Fibroblast of peridontal ligament (primary cell): ENCODE measurements at regions not wholly inside any gene's neighbourhood (a gene's known extent, or its start where the extent isn't known, plus 50 kb on each side); places are given as distances from the start of the nearest gene placed in this dataset.
"Not testable (repeated sequence)": the region's sequence is repeated elsewhere in the genome, so short reads cannot be mapped to it uniquely, and the experiment has no call there.

Source experiments
- DNase-seq: peaks from one replicate; pipeline ENCODE4 v3.0.0-alpha.2; 2010; ENCODE audit errors: extremely low read depth

DNA sequence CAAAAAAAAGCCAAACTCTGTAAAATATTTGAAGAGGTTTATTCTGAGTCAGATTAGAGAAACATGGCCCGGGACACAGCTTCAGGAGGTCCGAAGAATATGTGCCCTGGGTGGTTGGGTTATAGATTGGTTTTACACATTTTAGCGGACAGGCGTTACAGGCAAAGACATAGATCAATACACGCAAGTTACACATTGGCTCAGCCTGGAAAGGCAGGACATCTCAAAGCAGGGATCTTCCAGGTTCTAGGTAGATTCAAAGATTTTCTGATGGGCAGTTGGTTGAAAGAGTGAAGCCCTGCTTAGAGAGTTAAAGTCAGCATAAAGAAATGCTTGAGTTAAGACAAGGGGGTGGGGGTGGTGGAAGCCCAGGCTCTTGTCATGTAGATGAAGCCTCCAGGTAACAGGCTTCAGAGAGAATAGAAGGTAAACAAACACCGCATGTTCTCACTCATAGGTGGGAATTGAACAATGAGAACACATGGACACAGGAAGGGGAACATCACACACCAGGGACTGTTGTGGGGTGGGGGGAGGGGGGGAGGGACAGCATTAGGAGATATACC lies 464.3 kb upstream of the ADARB2 start:
- DNase-seq = no peak

DNA sequence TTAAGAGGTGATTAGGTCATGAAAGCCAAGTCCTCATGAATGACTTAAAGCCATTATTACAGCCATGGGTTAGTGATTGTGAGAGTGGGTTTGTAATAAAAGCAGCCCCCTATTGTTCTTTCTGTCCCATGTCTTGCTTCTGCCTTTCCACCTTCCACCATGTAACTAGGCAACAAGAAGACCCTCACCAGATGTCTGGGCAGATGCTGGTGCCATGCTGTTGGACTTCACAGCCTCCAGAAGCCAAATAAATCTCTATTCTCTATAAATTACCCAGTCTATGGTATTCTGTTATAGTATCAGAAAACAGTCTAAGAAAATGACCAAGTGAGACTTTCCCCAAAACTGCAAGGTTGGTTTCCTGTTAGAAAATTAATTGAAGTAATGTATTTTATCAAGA lies 460.3 kb upstream of the ADARB2 start:
- DNase-seq = no peak

DNA sequence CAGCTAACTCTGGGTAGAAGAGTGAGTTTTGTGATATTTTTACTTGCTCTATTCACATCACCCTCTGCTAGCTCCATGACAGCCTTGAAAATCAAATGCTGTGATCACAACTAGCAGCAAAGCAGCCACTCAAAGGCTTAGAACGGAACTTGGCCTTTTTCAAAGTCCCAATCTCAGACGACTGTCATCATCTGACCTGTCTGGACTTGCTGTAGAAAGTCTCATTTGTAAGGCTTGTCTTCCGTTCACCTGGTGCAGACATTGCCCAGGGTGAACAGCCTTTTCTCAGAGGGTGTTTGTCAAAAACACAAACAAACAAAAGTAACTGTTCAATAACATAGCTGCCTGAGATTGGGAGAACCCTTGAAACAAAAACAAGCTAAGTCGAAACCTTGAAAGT lies 458.9 kb upstream of the ADARB2 start:
- DNase-seq = no peak

DNA sequence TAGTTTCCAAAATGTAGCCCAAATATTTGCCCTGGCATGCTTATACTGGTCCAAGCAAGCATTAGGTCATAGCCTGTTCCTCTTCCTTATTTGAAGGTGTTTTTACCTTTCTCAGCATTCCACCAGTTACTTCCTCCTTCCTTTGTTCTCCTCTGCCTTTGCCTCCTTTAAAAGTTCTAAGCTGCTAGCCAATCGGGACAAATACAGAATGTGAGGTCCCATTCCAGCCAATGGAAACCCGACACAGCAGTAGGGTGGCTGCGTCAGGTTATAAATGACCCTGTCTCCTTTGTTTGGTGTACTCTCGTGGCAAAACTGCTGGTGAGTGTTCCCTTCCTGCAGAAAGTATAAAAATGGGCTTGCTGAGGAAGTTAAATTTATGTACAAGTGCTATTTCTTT lies 452.0 kb upstream of the ADARB2 start:
- DNase-seq = not testable (repeated sequence)

DNA sequence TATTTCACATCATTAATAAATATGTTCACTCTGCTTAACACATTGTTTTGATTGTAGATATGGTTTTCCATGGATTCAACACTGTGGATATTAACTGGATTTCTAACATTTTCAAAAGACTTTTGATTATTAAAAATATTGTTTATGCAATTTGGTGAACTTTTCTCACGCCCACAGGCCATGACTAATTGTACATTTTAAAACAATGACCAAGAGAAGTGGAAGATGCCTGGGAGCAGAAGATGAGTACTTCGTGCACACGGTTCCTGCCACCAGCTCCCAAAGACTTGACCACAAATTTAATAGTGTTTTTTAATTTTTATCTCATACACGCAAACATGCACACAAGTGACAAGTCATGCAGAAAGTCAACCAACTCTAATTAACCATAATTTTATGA lies 451.0 kb upstream of the ADARB2 start:
- no peak for DNase-seq

DNA sequence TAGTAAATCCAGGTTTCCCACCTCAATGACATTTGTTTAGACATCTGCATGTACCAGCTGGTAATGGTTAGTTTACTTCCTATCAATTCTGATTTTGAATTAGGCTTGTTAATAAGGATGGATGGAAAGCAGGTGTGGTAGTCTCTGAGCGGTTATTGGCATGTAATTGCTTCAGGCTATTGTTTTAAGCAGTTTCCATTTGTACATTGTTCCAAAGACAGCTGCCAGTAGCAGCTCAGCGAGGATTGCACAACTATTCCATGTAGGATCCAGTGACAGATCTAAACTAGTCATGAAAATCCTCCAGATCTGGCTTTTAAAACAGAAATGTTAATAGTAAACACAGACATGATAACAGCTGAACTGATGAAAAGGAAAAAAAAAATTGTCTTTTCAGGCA lies 436.0 kb upstream of the ADARB2 start:
- DNase-seq = no peak

DNA sequence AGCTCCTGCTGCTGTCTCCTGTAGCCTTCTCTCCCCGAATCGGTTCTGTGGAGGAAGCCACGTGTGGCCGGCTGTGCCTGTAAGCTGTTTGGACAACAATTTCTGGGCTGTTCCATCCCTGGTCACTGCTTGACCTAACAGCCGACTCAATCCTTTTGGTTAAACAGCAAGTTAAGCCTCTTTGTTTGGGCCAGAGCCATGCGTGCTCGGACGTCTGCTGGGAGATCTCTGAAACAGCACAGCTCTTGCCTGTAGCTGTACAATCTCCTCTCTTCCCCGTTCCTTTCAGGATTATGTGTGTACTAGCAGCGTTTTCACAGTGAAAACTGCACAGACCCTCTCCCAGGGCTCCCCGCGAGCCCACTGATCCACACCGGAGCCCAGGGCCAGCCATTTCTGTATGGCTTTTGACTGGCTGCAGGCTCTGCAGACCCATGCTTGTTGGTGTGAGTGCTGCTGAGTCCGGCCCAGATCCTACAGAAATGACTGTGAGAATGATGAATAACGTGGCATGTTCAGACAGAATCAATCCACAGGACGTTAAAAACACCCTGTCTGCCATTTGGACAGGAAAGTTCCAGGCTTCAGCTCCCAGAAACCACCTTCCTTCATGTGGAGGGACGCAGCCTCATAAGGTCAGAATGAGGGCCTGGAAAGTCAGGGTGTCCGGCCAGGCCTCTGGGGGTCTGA lies 428.6 kb upstream of the ADARB2 start:
- no peak for DNase-seq

DNA sequence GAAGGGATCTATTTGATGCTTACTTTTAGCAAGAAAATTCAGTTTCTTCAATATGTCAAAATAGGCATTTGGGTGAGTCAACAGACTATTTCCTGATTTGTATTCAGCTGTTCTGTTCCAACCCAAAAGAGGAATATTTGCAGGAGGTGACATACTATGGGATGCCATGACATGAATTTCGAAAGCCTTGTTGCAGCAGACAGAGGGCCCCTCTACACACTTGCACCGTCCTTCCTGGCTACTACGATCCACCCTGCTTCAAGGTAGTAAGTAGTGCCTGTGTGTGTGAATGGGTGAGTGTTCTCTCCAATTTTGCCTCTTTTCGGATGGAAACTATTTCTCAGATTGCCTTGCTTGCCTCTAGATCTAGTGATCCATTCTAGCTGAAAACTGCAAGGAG lies 413.0 kb upstream of the ADARB2 start:
- no peak for DNase-seq

DNA sequence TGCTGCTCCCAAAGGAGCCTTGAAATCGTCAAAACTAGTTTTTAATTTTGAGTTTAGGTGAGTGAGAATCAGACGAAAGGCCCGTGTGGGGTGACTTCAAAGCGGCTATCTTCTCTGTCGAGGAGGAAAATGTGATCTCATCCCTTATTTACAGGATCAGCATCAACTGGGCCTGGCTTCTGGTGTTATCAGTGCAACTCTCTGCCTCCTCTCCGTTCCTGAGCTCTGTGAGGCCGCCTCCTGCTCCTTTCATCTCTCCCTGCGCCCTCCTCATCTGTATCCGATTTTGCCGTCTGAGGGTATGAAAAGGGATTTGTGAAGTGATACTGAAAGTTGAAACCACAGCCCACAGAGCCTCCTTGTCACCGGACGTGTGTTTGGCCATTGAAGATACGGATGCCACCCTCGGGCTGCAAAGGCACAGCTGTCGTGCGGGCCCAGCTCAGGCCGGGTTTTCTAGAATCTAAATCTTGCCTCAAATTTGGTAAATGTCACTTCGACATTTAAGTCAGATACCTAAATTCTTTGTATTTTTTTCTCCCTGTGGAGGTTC lies 408.7 kb upstream of the ADARB2 start:
- no peak for DNase-seq

DNA sequence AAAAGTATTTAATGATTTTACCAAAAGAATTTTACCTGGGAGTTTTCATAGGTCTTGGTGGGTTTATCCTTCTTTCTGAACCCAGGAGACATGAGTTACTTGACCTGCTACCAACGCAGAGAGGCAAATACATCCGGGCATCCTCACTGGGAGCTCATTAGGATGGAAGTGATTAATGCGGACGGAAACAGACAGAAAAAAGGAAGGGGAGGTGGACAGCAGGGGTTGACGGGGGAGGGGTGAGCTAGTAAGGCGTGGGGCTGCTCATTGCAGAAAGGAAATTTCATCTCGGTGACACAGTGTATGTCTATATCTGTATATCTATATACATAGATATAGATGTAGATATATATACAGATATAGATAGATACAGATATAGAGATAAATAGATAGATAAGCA lies 408.2 kb upstream of the ADARB2 start:
- no peak for DNase-seq

DNA sequence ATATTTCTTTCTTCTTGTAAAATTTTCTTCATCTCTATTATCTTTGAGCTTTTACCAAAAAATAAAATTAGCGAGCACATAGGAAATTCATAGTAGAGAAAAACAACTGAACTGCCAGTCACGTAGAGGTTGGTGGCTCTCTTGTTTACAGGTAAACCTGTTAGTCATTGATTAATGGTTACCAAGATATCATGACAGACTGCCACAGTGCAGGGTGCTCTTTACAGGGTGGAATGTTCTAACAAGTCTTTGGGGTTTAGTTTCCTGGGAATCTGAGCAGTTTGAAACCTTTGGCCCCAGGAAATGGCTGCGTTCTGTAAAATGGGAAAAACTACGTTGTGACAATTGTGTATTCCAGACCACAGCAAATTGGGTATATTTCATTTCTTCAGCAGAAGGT lies 407.3 kb upstream of the ADARB2 start:
- no peak for DNase-seq

DNA sequence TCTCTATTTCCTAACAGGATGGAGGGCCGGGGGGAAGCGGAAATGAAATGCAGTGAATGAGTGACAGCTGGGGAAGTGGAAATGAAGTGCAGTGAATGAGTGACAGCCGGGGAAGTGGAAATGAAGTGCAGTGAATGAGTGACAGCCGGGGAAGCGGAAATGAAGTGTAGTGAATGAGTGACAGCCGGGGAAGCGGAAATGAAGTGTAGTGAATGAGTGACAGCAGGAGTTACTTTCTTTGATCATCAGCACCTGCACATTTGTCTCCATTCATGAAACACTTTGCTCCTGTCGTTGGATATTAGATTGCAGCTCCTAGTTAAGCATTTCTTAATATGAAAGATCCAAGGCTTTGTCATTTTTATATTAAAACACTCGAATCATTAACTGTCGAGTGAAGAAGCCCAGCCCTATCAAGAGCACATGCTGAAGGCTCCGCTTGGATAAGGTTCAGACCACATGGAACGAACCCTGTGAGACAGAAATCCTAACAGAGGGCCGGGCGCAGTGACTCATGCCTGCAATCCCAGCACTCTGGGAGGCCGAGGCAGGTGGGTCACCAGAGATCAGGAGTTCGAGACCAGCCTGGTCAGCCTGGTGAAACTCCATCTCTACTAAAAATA lies 406.0 kb upstream of the ADARB2 start:
- DNase-seq = no peak

DNA sequence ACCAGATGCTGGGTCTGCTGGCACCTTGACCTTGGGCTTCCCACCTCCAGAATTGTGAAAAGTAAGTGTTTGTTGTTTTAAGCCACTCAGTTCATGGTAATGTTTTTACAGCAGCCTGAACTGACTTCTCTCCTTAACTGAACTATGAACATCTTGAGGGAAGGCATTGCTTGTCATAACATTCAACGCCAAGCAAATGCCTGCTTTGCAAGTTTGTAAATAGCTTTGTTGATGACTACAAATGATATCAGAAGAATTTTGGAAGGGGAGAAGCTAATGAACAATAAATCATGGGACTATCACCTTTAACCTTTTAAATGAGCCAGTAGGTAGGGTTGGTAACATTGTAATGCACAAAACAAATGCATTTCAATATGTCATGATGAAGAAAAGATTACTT lies 402.4 kb upstream of the ADARB2 start:
- DNase-seq = no peak

DNA sequence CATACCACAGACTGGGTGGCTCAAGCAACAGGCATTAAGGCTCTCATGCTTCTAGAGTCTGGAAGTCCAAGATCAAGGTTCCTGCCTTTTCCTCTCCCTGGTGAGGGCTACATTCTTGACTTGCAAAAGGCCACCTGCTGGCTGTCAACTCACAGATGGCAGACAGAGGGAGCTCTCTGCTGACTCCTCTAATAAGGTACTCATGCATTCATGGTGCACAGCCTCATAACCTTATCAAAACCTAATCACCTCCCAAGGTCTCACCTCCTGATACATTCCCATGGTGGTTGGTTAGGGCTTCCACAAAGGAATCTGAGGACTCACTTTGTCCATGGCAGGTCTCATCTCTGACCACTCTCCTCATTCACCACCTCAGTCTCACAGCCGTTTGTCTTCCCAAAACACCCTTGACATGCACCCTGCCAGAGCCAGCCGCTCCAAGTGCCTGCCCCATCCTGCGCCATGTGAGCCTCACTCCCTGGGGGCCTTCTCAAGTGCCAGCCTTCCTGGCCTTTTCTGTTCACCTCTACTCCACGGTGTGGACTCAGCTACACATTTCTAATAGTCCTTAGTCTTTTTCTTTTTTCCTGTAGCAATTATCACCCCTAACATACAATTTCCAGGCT lies 400.3 kb upstream of the ADARB2 start:
- DNase-seq = no peak

DNA sequence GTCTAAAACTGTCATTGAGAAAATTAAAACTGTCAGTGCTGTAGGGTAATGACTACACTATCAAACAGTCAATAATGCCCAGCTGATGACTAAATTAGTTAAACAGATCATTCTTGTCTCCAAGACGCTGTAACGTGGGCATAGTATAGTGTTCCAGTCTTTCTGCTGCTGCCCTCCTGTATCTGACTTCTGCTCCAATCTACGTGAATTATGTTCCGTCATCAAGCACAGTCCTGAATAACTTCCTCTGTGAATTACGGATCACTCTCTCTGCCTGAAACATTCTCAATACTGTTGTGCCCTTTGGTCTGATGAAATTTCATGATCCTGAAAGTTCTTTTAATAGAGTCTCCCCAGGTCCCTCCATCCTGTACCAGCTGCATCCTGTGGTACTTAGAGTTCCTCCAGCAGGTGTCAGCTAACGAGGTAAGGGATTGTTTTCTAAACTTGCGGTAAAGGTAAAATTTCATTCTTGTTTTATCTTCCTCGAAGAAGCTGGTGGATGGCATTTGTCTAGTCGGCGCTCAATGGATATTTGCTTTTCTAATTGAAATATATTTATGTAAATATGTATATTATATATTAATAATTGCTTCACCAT lies 393.5 kb upstream of the ADARB2 start:
- DNase-seq = no peak

DNA sequence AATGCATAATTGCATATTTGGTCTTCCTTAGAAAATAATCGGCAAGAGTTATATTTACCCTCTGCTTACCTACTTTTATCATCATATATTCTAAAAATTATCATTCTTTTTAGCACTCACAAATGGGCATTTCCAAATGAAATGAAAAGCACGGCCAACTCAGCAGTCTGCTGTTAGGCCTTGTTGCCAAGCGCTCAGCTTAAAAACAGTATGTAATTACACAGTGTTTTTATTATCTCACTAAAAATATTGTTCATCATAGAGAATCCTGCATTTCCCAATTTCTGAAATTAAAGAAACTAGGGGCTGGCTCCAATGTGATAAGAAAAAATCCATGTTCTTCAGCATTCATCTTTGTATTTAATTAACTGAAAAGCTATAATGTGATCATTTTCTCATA lies 391.7 kb upstream of the ADARB2 start:
- no peak for DNase-seq

DNA sequence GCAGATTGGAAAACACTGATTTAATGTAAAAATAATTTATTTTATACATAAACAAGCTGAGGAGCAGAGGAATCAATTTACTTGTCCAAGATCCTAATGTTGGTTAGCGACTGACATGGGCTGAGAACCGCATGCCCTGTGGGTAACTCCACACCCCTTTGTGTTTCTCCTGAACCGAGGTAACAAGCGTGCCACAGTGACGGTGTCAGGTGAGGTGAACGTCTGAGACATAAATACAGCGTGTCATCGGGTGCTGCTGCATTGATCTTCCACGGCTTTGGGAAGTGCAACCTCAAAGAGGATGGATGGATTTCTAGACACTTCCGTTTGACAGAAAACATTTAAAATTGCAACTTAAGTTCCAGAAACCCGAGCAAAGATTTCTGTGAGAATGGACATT lies 386.8 kb upstream of the ADARB2 start:
- no peak for DNase-seq

DNA sequence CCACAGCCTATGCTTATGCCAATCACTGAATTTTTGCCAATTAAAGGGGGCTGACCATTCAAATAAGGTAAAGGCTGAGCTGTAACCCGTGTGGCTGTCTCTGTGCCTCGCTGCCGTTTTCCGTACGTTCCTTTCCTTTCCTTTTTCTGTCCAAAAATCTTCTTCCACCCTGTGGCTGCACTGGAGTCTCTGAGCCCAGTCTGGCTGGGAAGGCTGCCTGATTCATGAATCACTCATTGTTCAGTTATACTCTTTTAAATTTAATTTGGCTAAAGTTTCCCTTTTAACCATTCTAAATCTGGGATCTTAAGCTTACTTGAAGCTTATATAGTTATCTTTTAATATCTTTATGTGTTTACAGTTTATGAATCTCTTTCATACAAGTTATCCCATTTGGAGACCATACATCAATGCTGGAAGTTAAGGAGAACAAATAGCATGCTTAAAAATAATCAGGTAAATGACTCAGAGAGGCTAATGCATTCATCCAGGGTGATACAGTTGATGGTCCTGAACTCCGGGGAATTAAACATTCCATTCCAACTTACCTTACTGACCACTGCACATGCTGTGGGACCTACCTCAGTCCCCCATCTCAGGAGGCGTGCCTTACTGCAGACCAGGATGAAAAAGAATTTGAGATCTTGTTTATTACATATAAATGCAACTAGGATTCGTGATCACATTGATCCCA lies 385.3 kb upstream of the ADARB2 start:
- DNase-seq = no peak

DNA sequence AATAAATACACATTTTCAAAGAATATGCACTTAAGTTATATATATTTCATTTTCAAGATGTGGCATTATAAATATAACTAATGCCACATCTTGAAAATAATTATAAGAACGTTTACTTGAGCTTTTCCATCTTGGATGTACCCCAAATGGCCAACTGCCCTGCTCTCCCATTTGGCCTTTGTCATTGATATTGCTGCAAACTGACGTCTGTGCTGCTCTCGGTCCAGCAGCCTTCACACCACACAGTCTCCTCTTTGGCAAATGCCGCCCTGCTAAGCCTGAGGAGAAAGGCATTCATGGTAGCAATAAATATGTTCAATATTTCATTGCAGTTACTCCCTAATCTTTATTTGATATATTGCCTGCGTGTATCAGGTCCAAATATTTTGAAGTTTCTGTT lies 384.6 kb upstream of the ADARB2 start:
- no peak for DNase-seq

DNA sequence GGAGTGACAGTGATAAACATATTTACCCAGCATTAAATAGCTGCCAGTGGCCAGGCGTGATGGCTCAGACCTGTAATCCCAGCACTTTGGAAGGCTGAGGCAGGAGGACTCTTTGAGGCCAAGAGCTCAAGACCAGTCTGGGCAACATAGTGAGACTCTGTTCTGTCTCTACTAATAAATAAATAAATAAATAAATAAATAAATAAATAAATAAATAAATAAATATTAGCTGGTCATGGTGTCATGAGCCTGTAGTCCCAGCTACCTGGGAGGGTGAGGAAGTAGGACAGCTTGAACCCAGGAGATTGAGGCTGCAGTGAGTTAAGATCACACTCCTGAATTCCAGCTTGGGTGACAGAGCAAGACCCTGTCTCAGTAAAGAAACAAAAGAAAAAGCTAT lies 384.0 kb upstream of the ADARB2 start:
- DNase-seq = no peak

DNA sequence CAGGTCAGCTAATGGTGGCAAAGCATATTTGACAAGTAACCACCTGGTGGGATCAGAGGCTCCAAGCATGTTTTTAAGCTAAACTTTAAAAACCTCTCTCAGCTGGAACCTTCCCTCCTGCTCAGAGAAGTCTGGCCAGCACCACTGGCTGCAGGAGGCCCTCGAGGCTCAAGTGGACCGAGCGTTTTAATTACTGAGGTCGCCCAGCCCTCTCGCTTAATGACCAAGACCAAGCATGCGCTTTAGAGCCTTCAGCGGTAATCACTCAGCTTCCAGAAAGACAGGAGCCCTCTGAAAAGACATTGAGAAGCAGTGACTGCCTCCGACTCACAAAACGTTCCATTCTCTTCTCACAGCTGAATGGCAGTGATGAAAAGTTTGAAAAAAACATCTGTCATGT lies 383.4 kb upstream of the ADARB2 start:
- DNase-seq = no peak

DNA sequence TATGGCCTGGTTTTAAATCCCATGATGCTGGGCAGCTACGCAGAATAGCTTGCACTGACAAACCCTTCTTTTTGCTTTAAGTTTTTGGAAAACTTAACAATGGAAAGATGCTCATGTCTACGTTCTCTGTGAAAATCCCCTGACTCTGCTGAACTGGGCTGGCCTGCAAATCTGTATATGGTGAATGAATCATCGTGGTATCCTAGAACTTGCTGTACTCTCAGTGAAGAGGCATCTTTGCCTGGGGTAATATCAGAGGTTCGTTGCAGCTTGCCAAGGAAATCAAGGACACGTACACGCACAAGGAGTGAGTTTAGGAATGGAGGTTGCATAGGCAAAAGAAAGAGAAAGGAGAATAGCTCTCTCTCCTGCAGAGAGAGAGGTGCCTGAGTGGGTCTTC lies 382.0 kb upstream of the ADARB2 start:
- DNase-seq = no peak
